NOMO-1 (cell line): ENCODE measurements at regions not wholly inside any gene's neighbourhood (a gene's known extent, or its start where the extent isn't known, plus 50 kb on each side); places are given as distances from the start of the nearest gene placed in this dataset.

Experiments
- DNase-seq, 2 experiments: peaks; one replicate each; lab custom pipeline; 2025; ENCODE audit not compliant: unreplicated experiment in 2 of 2; lab: John Stamatoyannopoulos, UW

GRCh38 chr22:22123118-22123959, 121.2 kb upstream of the VPREB1 start:
- DNase-seq, result no peak

- DNase-seq, result no peak
Observed at GRCh38 chr22:22122348-22123117, 122.1 kb upstream of the VPREB1 start.

DNA sequence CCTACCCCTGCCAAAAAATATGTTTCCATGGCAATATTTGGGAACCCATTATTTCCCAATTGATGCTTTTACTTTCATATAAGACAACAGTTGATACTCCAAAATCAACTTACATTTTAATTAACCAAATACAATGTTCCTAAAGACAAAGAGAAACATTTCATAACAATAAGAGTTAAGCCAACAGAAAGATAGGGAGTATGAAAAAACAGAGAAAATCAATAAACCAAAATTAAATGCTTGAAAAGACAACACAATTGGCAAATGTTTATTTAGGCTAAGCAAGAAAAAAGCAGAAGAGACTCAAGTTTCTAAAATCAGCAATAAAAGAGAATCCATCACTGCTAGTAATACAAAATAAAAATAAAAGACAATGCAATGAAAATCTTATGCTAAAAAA, 123.1 kb upstream of the VPREB1 start:
- DNase-seq, result no peak

GRCh38 chr22:22120160-22120559, 124.4 kb upstream of the VPREB1 start:
- DNase-seq, result no peak

DNA sequence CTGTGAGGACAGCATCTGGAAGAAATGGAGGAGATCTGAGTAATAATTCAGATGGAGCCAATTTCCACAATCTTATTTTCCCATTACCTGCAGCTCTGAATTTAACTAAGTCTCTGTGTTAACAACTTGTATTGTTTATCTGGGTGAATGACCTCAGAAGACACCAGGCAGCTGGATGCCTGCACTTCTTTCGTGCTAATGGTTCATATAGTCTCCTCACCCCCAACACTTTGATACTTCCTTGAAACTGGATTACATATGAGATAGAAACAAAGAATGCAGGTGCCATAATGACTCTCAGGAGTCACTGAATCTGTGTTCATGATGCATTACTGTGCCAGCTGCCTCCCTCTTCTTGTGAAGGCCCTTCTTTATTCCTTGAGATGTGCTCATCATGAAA, 125.6 kb upstream of the VPREB1 start:
- no peak for DNase-seq

GRCh38 chr22:22117864-22118544, 126.6 kb upstream of the VPREB1 start:
- DNase-seq, result peak; percentile 41 to 47

GRCh38 chr22:22116997-22117770, 127.4 kb upstream of the VPREB1 start:
- peak in 1 of 2 experiments; percentile 16 for DNase-seq

DNA sequence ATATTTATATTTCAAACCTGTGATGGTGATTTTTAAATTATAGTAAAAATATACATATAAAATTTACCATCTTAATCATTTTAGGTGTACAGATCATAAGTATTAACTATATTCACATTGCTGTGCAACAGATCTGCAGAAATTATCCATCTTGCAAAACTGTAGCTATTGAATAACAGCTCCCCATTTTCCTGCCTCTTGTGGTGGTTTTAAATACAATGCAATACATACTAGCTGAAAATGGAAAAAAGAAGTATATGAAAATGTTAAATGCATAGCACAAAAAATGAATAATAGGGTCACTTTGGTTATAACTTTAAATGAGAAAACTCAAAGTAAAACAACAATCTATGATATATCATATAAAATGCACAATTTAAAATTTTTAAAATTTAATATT, 130.9 kb upstream of the VPREB1 start:
- no peak for DNase-seq

DNA sequence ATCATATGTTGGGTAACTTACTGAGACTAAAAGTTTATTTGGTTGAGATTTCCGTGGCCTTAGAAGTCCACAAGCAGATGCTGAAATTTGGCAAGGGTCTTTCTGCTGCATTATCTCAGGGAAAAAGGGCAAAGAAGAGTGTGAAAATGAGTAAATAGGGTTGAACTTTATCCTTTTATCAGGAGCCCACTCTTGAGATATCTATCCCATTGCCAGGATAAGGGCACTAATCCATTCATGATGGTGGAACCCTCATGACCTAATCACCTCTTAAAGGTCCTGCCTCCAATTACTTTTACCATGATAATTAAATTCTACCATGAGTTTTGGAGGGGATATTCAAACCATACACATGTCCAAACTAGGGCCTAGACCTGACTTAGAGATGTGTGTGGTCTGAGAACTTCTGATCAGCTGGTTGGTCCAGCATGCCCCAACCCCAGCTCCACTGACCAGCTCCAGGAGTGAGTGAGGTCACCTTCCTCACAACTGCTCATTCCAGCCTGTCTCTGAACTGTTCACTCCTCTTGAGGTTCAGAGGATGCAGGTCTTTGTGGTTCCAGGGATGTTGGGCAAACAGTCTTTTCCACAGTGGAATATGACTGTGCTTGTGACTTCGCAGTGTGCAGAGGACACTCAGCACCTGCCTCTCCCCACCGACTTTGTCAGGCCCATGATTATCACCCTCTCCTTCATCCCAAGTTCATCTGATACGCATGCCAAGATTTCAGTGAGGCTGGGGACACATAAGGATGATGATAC, 130.1 kb upstream of the TOP3B start:
- DNase-seq, result no peak

- DNase-seq, result no peak
Observed at GRCh38 chr22:22111983-22112382, 129.4 kb upstream of the TOP3B start.

- DNase-seq, result no peak
Observed at GRCh38 chr22:22111267-22111751, 128.7 kb upstream of the TOP3B start.

GRCh38 chr22:22110548-22111266, 128.1 kb upstream of the TOP3B start:
- DNase-seq, result peak; percentile 71 to 73

GRCh38 chr22:22109693-22110466, 127.3 kb upstream of the TOP3B start:
- no peak for DNase-seq

- DNase-seq, result no peak
Observed at GRCh38 chr22:22106855-22107254, 124.3 kb upstream of the TOP3B start.

- no peak for DNase-seq
Observed at GRCh38 chr22:22105364-22105763, 122.8 kb upstream of the TOP3B start.

- peak; percentile 53 to 76 for DNase-seq
Observed at GRCh38 chr22:22103078-22103875, 120.7 kb upstream of the TOP3B start.
